CD8-positive, alpha-beta memory T cell (primary cell): ENCODE measurements at regions not wholly inside any gene's neighbourhood (a gene's known extent, or its start where the extent isn't known, plus 50 kb on each side); places are given as distances from the start of the nearest gene placed in this dataset.

Experiments
- CTCF ChIA-PET: fragments of 350-600 bp; sonication (Branson Sonifier 250); formaldehyde crosslinking; loops from one replicate; lab custom pipeline; 2021; ENCODE audit warnings: antibody characterized with exemption; lab: Charles Lee
- POLR2A ChIA-PET: fragments of 350-600 bp; sonication (Branson Sonifier 250); formaldehyde crosslinking; loops from one replicate; lab custom pipeline; 2021; ENCODE audit warnings: antibody characterized with exemption; lab: Charles Lee
- DNase-seq, 5 donors: peaks; one replicate each; pipeline versions ENCODE4 v3.0.0 to v3.0.0-alpha.2; 2020 to 2022; ENCODE audit warnings: mixed read lengths in 1 of 5
- H3K27ac ChIP-seq: one replicate; pipeline ENCODE4 v1.7.0; 2013; ENCODE audit warnings: low read depth, mild to moderate bottlenecking, low read length, moderate library complexity
- H3K27me3 ChIP-seq: 2 replicates; pipeline ENCODE4 v1.7.0; 2013; ENCODE audit warnings: low read length, mild to moderate bottlenecking; ENCODE audit not compliant: insufficient read depth, poor library complexity, severe bottlenecking
- H3K36me3 ChIP-seq: 2 replicates; pipeline ENCODE4 v1.7.0; 2013; ENCODE audit warnings: mild to moderate bottlenecking, low read length, moderate library complexity; ENCODE audit not compliant: insufficient read depth
- H3K4me1 ChIP-seq: 2 replicates; pipeline ENCODE4 v1.7.0; 2013; ENCODE audit warnings: mild to moderate bottlenecking, low read length, moderate library complexity; ENCODE audit not compliant: insufficient read depth
- H3K4me3 ChIP-seq: 2 replicates; pipeline ENCODE4 v1.7.0; 2013; ENCODE audit warnings: mild to moderate bottlenecking, low read length
- H3K9me3 ChIP-seq: 2 replicates; pipeline ENCODE4 v1.7.0; 2013; ENCODE audit warnings: mild to moderate bottlenecking, low read length
- H3K27ac Mint-ChIP-seq, 8 donors: one replicate each; pipeline ENCODE4 v1.8.0; 2020 to 2021; ENCODE audit warnings: mixed read lengths in 8 of 8, mild to moderate bottlenecking in 6 of 8, inconsistent platforms in 3 of 8, moderate library complexity in 3 of 8
- H3K27me3 Mint-ChIP-seq, 2 donors: one replicate each; pipeline ENCODE4 v1.8.0; 2020 to 2021; ENCODE audit warnings: mixed read lengths in 2 of 2, mild to moderate bottlenecking in 1 of 2, moderate library complexity in 1 of 2
- H3K36me3 Mint-ChIP-seq, 3 donors: one replicate each; pipeline ENCODE4 v1.8.0; 2020 to 2021; ENCODE audit warnings: mixed read lengths in 3 of 3, inconsistent platforms in 1 of 3, mild to moderate bottlenecking in 1 of 3
- H3K4me1 Mint-ChIP-seq, 3 donors: one replicate each; pipeline ENCODE4 v1.8.0; 2020 to 2021; ENCODE audit warnings: mixed read lengths in 3 of 3, inconsistent platforms in 1 of 3, mild to moderate bottlenecking in 1 of 3
- H3K4me3 Mint-ChIP-seq, 7 donors: one replicate each; pipeline ENCODE4 v1.8.0; 2020 to 2021; ENCODE audit warnings: mixed read lengths in 7 of 7, mild to moderate bottlenecking in 6 of 7, moderate library complexity in 4 of 7, inconsistent platforms in 2 of 7
- H3K9me3 Mint-ChIP-seq, 5 donors: one replicate each; pipeline ENCODE4 v1.8.0; 2020 to 2022; ENCODE audit warnings: mixed read lengths in 5 of 5, mild to moderate bottlenecking in 3 of 5, moderate library complexity in 2 of 5, inconsistent platforms in 1 of 5

GRCh38 chr16:35689764-35690163 lies 2230.4 kb downstream of the TP53TG3F start:
- Mint-ChIP-seq H3K9me3 (peaks cover 53 to 90% (median 67%) of the 10 kb centered on the region in 5 donors), H3K27ac (no peak overlapping the region), H3K27me3 (no peaks in the 10 kb centered on the region), H3K4me1 (no peaks in the 10 kb centered on the region), H3K4me3 (no peak overlapping the region), H3K36me3 (peaks cover 0 to 5% (median 0%) of the 10 kb centered on the region in 3 donors)
- Histone ChIP-seq H3K27ac (no peak overlapping the region), H3K27me3 (no peaks in the 10 kb centered on the region), H3K9me3 (peaks cover 6% of the 10 kb centered on the region), H3K4me3 (no peak overlapping the region), H3K4me1 (no peaks in the 10 kb centered on the region), H3K36me3 (no peaks in the 10 kb centered on the region)
- CTCF ChIA-PET = no interaction called here
- no peak for DNase-seq
- POLR2A ChIA-PET = no interaction called here

GRCh38 chr16:35690413-35690812 lies 2231.0 kb downstream of the TP53TG3F start:
- ChIA-PET POLR2A (no interaction called here), CTCF (no interaction called here)
- no peak overlapping the region for H3K27ac ChIP-seq
- Mint-ChIP-seq H3K27ac (no peak overlapping the region), H3K4me1 (no peaks in the 10 kb centered on the region), H3K36me3 (peaks cover 0 to 5% (median 0%) of the 10 kb centered on the region in 3 donors), H3K9me3 (peaks cover 57 to 90% (median 70%) of the 10 kb centered on the region in 5 donors), H3K4me3 (no peak overlapping the region), H3K27me3 (no peaks in the 10 kb centered on the region)
- no peaks in the 10 kb centered on the region for H3K36me3 ChIP-seq
- H3K9me3 ChIP-seq = peaks cover 6% of the 10 kb centered on the region
- H3K27me3 ChIP-seq = no peaks in the 10 kb centered on the region
- no peak overlapping the region for H3K4me3 ChIP-seq
- no peak for DNase-seq
- H3K4me1 ChIP-seq = no peaks in the 10 kb centered on the region

- ChIA-PET POLR2A (no interaction called here), CTCF (no interaction called here)
- DNase-seq = no peak
- Mint-ChIP-seq H3K9me3 (peaks cover 53 to 90% (median 71%) of the 10 kb centered on the region in 5 donors), H3K4me1 (no peaks in the 10 kb centered on the region), H3K27me3 (no peaks in the 10 kb centered on the region), H3K27ac (no peak overlapping the region), H3K36me3 (peaks cover 0 to 5% (median 0%) of the 10 kb centered on the region in 3 donors), H3K4me3 (no peak overlapping the region)
- no peak overlapping the region for H3K4me3 ChIP-seq
- H3K4me1 ChIP-seq = no peaks in the 10 kb centered on the region
- peaks cover 3% of the 10 kb centered on the region for H3K9me3 ChIP-seq
- H3K36me3 ChIP-seq = no peaks in the 10 kb centered on the region
- H3K27me3 ChIP-seq = no peaks in the 10 kb centered on the region
- no peak overlapping the region for H3K27ac ChIP-seq
Measured at GRCh38 chr16:35691057-35691456, 2231.6 kb downstream of the TP53TG3F start.

- Mint-ChIP-seq H3K4me1 (no peaks in the 10 kb centered on the region), H3K36me3 (peaks cover 0 to under 1% (median 0%) of the 10 kb centered on the region in 3 donors), H3K9me3 (peaks cover 45 to 77% (median 61%) of the 10 kb centered on the region in 5 donors), H3K4me3 (no peak overlapping the region), H3K27ac (no peak overlapping the region), H3K27me3 (no peaks in the 10 kb centered on the region)
- H3K27me3 ChIP-seq = no peaks in the 10 kb centered on the region
- H3K36me3 ChIP-seq = no peaks in the 10 kb centered on the region
- DNase-seq = no peak
- no peak overlapping the region for H3K27ac ChIP-seq
- H3K9me3 ChIP-seq = no peaks in the 10 kb centered on the region
- H3K4me1 ChIP-seq = no peaks in the 10 kb centered on the region
- ChIA-PET POLR2A (no interaction called here), CTCF (no interaction called here)
- H3K4me3 ChIP-seq = no peak overlapping the region
Measured at GRCh38 chr16:35692824-35693223, 2233.4 kb downstream of the TP53TG3F start.

- no peak overlapping the region for H3K4me3 ChIP-seq
- Mint-ChIP-seq H3K27ac (no peak overlapping the region), H3K4me1 (no peaks in the 10 kb centered on the region), H3K4me3 (no peak overlapping the region), H3K27me3 (no peaks in the 10 kb centered on the region), H3K36me3 (no peaks in the 10 kb centered on the region), H3K9me3 (peaks cover 9 to 37% (median 26%) of the 10 kb centered on the region in 5 donors)
- no peaks in the 10 kb centered on the region for H3K27me3 ChIP-seq
- H3K36me3 ChIP-seq = no peaks in the 10 kb centered on the region
- H3K4me1 ChIP-seq = no peaks in the 10 kb centered on the region
- H3K9me3 ChIP-seq = no peaks in the 10 kb centered on the region
- CTCF ChIA-PET = no interaction called here
- no peak overlapping the region for H3K27ac ChIP-seq
- no peak for DNase-seq
- POLR2A ChIA-PET = no interaction called here
Measured at GRCh38 chr16:35706901-35707300, 2247.5 kb downstream of the TP53TG3F start.

GRCh38 chr16:35711435-35711834 lies 2252.0 kb downstream of the TP53TG3F start:
- H3K27ac ChIP-seq = no peak overlapping the region
- Mint-ChIP-seq H3K4me3 (no peak overlapping the region), H3K27ac (no peak overlapping the region), H3K36me3 (no peaks in the 10 kb centered on the region), H3K27me3 (no peaks in the 10 kb centered on the region), H3K4me1 (no peaks in the 10 kb centered on the region), H3K9me3 (peaks cover 17 to 38% (median 36%) of the 10 kb centered on the region in 5 donors)
- no peaks in the 10 kb centered on the region for H3K36me3 ChIP-seq
- no peak overlapping the region for H3K4me3 ChIP-seq
- ChIA-PET POLR2A (no interaction called here), CTCF (no interaction called here)
- H3K27me3 ChIP-seq = no peaks in the 10 kb centered on the region
- no peak for DNase-seq
- H3K9me3 ChIP-seq = no peaks in the 10 kb centered on the region
- H3K4me1 ChIP-seq = no peaks in the 10 kb centered on the region

GRCh38 chr16:35711958-35712357 lies 2252.5 kb downstream of the TP53TG3F start:
- Histone ChIP-seq H3K9me3 (no peaks in the 10 kb centered on the region), H3K4me3 (no peak overlapping the region), H3K27ac (no peak overlapping the region), H3K36me3 (no peaks in the 10 kb centered on the region), H3K27me3 (no peaks in the 10 kb centered on the region), H3K4me1 (no peaks in the 10 kb centered on the region)
- Mint-ChIP-seq H3K4me1 (no peaks in the 10 kb centered on the region), H3K4me3 (no peak overlapping the region), H3K27ac (no peak overlapping the region), H3K9me3 (peaks cover 17 to 42% (median 38%) of the 10 kb centered on the region in 5 donors), H3K27me3 (no peaks in the 10 kb centered on the region), H3K36me3 (no peaks in the 10 kb centered on the region)
- DNase-seq = no peak
- ChIA-PET POLR2A (no interaction called here), CTCF (no interaction called here)

- H3K9me3 ChIP-seq = no peaks in the 10 kb centered on the region
- Mint-ChIP-seq H3K9me3 (peaks cover 27 to 54% (median 43%) of the 10 kb centered on the region in 5 donors), H3K27me3 (no peaks in the 10 kb centered on the region), H3K36me3 (no peaks in the 10 kb centered on the region), H3K4me3 (no peak overlapping the region), H3K4me1 (no peaks in the 10 kb centered on the region), H3K27ac (no peak overlapping the region)
- H3K4me1 ChIP-seq = no peaks in the 10 kb centered on the region
- POLR2A ChIA-PET = no interaction called here
- H3K36me3 ChIP-seq = no peaks in the 10 kb centered on the region
- no peak for DNase-seq
- CTCF ChIA-PET = no interaction called here
- H3K27ac ChIP-seq = no peak overlapping the region
- H3K4me3 ChIP-seq = no peak overlapping the region
- no peaks in the 10 kb centered on the region for H3K27me3 ChIP-seq
Measured at GRCh38 chr16:35713762-35714650, 2254.6 kb downstream of the TP53TG3F start.
